IPS DF 4.7 (cell line): ENCODE measurements at regions not wholly inside any gene's neighbourhood (a gene's known extent, or its start where the extent isn't known, plus 50 kb on each side); places are given as distances from the start of the nearest gene placed in this dataset.
"Not testable (repeated sequence)": the region's sequence is repeated elsewhere in the genome, so short reads cannot be mapped to it uniquely, and the experiment has no call there.

Experiments
- DNase-seq: peaks from one replicate; pipeline ENCODE4 v3.0.0-alpha.2; 2013; ENCODE audit warnings: low spot score; ENCODE audit errors: extremely low read depth

DNA sequence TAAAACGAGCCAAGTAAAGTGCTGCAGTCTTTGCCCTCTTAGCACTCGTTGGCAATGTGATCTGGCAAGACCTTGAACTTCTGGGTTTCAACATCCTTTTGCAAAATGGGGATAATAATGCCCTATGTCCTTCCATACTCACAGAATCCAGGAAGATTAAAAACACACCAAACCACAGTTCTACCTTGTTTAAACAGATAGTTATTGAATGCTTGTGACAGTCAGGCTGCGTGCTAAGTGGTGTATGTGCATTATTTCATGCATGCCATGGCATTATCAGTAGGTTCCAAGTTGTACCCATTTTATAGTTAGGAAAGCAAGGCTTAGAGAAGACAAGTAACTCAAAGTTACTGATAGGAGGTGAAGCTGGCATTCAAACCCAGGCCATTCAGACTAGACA is 308.6 kb upstream of the PROX1 start:
- no peak for DNase-seq

DNA sequence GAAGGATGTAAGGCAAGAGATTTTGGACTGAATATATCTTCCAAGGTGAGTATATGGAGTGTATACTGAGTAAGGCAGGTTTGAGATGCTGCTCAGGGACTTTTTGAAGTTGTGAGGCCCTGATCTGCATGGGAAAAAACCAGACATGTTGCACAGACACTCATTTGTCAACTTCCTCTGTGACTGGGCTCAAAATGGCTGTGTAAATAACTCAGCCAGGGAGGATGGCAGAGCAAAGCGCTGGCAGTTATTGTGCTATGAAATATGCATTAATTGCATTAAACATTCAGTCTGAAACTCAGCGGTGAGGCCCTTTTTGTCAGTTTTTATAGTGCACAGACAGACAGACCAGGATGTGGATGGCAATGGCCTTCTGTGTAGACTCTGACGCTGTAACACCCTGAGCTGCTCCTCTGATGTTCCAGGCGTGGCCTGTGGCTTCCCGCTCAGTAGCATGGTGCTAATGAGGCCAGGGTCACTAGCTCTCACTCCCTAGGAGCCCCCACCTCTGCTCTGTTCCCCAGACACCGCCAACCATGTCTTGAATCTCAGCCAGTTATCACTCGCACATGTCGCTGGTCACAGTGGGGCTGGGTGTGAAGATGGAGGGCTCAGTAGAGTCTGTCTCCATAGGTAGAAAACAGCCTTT is 307.0 kb upstream of the PROX1 start:
- DNase-seq: no peak

DNA sequence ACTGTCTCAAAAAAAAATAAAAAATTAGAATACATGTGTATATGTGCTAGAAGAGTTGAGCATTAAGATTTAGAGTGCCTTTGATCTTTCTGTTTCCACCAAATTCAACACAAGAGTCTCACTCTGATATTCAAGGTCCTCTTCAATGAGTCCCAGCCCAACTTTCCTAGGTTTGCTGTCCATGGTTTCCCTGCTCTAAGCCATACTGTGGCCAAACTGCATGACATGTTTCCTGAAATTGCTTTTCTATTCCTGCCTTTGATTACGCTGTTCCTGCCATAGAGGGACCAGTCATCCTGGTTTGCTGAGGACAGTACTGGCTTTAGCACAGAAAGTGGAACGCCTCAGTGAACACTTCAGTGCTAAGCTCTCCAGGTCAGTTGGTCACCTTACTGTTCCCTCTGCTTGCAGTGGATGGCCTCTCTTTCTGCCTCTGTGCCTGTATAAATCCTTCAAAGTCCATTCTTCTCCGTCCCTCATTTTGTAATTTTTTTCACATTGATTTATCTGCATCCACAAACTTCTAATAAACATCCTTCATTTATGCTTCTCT is 305.9 kb upstream of the PROX1 start:
- no peak for DNase-seq

DNA sequence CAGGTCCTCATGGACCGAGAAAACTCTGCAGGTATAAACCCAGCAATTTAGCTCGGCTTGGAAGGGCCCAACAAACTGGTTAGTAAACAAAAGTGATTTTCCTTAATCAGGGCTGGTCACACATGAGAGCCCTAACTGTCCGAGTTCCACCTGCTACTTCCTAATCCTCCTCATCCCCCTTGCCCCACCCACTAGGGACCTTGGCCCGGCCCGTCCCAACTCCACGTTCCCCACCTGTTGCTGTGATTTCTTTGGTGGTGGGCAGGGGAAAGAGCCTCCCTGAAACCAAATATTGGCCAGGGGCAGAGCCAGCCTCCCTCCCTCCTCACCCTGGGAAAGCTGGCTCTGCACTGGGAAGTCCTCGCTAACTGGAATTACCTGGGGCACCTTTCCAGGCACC is 304.2 kb upstream of the PROX1 start:
- DNase-seq: no peak

- no peak for DNase-seq
These were observed 303.3 kb upstream of the PROX1 start for GRCh38 chr1:213684454-213684853.

GRCh38 chr1:213685992-213686582 is 301.7 kb upstream of the PROX1 start:
- DNase-seq: no peak

- DNase-seq: no peak
These were observed 300.8 kb upstream of the PROX1 start for GRCh38 chr1:213686983-213687382.

- no peak for DNase-seq
These were observed 299.9 kb upstream of the PROX1 start for GRCh38 chr1:213687832-213688231.

DNA sequence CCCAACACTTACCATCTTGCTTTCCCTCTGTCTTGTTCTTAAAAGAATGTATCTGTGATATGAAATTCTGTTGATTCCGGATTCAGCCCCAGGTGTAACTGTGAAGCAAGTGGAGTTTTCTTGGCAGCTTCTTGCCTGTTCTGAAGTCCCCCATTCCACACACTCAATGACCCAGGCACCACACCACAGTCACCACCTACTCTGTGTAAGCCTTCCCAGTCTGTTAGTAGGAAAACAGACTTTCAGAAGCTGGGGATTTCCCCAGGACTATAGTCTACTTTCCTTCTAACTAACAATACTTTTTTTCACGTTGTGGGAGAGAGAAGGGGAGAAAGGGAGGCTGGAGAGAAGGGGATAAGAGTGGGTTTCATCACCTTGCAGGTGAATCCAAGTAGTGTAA is 299.1 kb upstream of the PROX1 start:
- no peak for DNase-seq

GRCh38 chr1:213689260-213689659 is 298.5 kb upstream of the PROX1 start:
- no peak for DNase-seq

GRCh38 chr1:213690341-213690917 is 297.3 kb upstream of the PROX1 start:
- no peak for DNase-seq

DNA sequence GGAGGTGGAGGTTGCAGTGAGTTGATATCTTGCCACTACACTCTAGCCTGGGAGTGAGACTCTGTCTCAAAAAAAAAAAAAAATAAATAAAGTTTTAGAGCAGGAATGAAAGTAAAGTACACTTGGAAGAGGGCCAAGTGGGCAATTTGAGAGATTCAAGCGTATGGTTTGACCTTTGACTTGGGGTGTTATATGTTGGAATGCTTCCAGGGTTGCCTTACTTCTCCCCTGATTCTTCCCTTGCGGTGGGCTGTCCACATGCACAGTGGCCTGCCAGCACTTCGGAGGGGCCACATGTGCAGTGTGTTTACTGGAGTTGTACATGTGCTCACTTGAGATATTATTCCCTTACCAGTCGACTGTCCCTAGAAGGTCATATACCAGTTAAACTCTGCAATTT is 295.5 kb upstream of the PROX1 start:
- DNase-seq: no peak

GRCh38 chr1:213693864-213694263 is 293.9 kb upstream of the PROX1 start:
- no peak for DNase-seq

GRCh38 chr1:213697192-213697802 is 290.5 kb upstream of the PROX1 start:
- DNase-seq: no peak

- no peak for DNase-seq
These were observed 289.6 kb upstream of the PROX1 start for GRCh38 chr1:213698092-213698702.

- no peak for DNase-seq
These were observed 285.1 kb upstream of the PROX1 start for GRCh38 chr1:213702703-213703102.

GRCh38 chr1:213704941-213705340 is 282.8 kb upstream of the PROX1 start:
- DNase-seq: no peak

DNA sequence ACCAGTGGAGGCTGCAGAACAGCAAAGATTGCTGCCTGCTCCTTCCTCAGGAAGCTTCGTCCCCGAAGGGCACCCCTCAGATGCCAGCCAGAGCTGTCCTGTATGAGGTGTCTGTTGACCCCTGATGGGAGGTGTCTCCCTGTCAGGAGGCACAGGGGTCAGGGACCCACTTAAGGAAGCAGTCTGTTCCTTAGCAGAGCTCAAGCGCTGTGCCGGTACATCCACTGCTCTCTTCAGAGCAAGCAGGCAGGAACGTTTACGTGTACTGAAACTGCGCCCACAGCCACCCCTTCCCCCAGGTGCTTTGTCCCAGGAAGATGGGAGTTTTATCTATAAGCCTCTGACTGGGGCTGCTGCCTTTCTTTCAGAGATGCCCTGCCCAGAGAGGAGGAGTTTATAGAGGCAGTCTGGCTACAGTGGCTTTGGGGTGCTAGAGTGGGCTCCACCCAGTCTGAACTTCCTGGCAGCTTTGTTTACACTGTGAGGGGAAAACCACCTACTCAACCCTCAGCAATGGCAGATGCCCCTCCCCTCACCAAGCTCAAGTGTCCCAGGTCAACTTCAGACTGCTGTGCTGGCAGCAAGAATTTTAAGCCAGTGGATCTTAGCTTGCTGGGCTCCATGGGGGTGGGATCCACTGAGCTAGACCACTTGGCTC is 275.8 kb upstream of the PROX1 start:
- not testable (repeated sequence) for DNase-seq

DNA sequence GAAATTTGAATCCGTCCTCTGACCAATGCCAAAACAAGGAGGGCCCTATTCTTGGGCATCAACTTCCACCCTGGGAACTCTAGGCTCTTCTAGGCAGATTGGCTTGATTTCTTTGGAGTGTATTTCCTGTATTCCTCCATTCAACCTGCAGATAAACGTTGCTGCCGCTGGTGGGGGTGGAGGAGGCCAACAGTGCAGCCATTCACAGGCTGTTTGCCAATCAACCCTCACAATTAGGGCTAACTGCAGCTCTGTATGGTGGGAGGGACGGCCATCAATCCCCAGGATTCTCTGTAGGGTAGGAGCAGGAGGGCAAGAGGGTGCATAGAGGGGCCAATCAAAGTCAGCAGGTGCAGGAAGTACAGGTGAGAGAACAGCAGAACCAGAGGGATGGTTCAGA is 273.1 kb upstream of the PROX1 start:
- no peak for DNase-seq

- no peak for DNase-seq
These were observed 272.6 kb upstream of the PROX1 start for GRCh38 chr1:213715182-213715581.

DNA sequence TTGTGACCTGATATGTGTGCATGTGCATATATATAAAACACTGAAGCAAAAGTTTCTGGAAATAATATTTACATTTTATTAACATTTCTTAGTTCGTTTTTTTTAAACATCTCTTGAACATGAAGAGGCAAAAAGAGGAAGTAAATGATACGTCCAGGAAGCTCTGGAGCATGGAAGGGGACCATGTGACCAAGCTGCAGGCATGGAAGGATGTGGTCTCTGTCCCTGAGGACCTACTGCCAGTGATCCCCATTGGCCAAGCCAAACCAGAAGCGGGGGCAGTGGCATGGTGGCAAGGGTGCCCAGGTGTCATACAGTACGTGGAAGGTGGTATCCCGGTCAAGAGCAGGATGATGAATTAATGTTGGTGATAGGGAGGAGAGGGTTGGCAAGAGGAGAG is 268.3 kb upstream of the PROX1 start:
- no peak for DNase-seq
